Fibroblast of lung (primary cell): ENCODE measurements at regions not wholly inside any gene's neighbourhood (a gene's known extent, or its start where the extent isn't known, plus 50 kb on each side); places are given as distances from the start of the nearest gene placed in this dataset.

Experiments used
- DNase-seq, 2 donors: peaks; one replicate each; pipeline versions ENCODE4 v3.0.0 to v3.0.0-alpha.2; 2010; ENCODE audit warnings: low read depth in 2 of 2
- H2AFZ ChIP-seq: 2 replicates; pipeline ENCODE4 v1.5.1; 2012; ENCODE audit warnings: low read length, control low read depth, inconsistent platforms
- H3K27ac ChIP-seq: 2 replicates; pipeline ENCODE4 v1.5.1; 2011; ENCODE audit warnings: low read length, control low read depth; ENCODE audit not compliant: insufficient read depth
- H3K27me3 ChIP-seq: 2 replicates; pipeline ENCODE4 v1.5.1; 2011; ENCODE audit warnings: mild to moderate bottlenecking, low read length; ENCODE audit not compliant: control insufficient read depth, insufficient read depth
- H3K36me3 ChIP-seq: 2 replicates; pipeline ENCODE4 v1.5.1; 2011; ENCODE audit warnings: low read length; ENCODE audit not compliant: control insufficient read depth, insufficient read depth
- H3K4me1 ChIP-seq: 2 replicates; pipeline ENCODE4 v1.5.1; 2011; ENCODE audit warnings: low read length; ENCODE audit not compliant: control insufficient read depth, insufficient read depth; ENCODE audit errors: extremely low read depth
- H3K4me2 ChIP-seq: 2 replicates; pipeline ENCODE4 v1.5.1; 2011; ENCODE audit warnings: low read length, control low read depth; ENCODE audit not compliant: insufficient read depth; ENCODE audit errors: extremely low read depth
- H3K4me3 ChIP-seq, 4 experiments: fragments of 200-600 bp in 1 of 4; sonication (generic) in 1 of 4; replicated peaks in 1 of 4; 2 replicates each; pipeline ENCODE4 v1.5.1; 2011 to 2016; ENCODE audit warnings: low read length in 4 of 4, low read depth in 3 of 4, mild to moderate bottlenecking in 3 of 4, control low read depth in 2 of 4, inconsistent platforms in 1 of 4, mixed read lengths in 1 of 4; ENCODE audit not compliant: insufficient read depth in 1 of 4; ENCODE audit errors: control extremely low read depth in 1 of 4
- H3K79me2 ChIP-seq: 2 replicates; pipeline ENCODE4 v1.5.1; 2012; ENCODE audit warnings: mild to moderate bottlenecking, low read length, inconsistent platforms; ENCODE audit not compliant: control insufficient read depth, insufficient read depth
- H3K9ac ChIP-seq: 2 replicates; pipeline ENCODE4 v1.5.1; 2011; ENCODE audit warnings: mild to moderate bottlenecking, low read length, control low read depth; ENCODE audit not compliant: insufficient read depth
- H3K9me3 ChIP-seq: 2 replicates; pipeline ENCODE4 v1.5.1; 2012; ENCODE audit warnings: low read depth, low read length; ENCODE audit not compliant: control insufficient read depth, insufficient read depth
- H4K20me1 ChIP-seq: 2 replicates; pipeline ENCODE4 v1.5.1; 2011; ENCODE audit warnings: low read length; ENCODE audit not compliant: control insufficient read depth, insufficient read depth; ENCODE audit errors: extremely low read depth
- CTCF ChIP-seq, 2 donors: IDR thresholded peaks in 1 of 2; conservative IDR thresholded peaks in 1 of 2; 1 replicate in 1 of 2; 2 replicates in 1 of 2; pipeline ENCODE4 v1.5.1; 2011 to 2012; ENCODE audit warnings: low read length in 2 of 2, control low read depth in 1 of 2, inconsistent platforms in 1 of 2, low read depth in 1 of 2, mild to moderate bottlenecking in 1 of 2
- EZH2 ChIP-seq: IDR thresholded peaks from 2 replicates; pipeline ENCODE4 v1.5.1; 2012; ENCODE audit warnings: low read length, control low read depth, mild to moderate bottlenecking; ENCODE audit errors: missing control alignments

DNA sequence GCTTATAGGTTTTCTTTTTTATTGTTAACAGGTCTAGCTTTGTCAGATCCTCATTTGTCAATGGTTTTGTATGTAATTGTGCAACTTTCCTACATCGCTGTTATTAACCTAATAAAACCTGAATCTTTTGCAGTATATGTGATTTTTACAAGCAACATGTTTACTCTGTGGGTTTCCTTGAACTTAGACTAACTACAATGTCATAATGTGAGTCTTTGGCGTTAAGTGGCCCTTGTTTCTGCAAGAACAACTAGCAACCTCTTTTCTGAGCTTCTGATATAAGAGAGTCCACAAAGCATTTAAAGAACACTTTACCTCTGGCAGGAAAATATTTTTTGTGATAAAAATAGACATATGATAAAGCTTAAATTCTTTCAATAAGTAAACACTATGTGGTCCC, 230.3 kb upstream of the CFAP20DC start:
- Histone ChIP-seq H3K9me3 (no peaks in the 10 kb centered on the region), H4K20me1 (no peaks in the 10 kb centered on the region)
- TF ChIP-seq EZH2 (no peak), CTCF (conservative IDR thresholded peaks at IDR 0.05 in 1 of 2, IDR thresholded peaks at IDR 0.05 in 1 of 2; ENCODE audit: low read depth in 1 of 2, low read length in 2 of 2) (no peak)

DNA sequence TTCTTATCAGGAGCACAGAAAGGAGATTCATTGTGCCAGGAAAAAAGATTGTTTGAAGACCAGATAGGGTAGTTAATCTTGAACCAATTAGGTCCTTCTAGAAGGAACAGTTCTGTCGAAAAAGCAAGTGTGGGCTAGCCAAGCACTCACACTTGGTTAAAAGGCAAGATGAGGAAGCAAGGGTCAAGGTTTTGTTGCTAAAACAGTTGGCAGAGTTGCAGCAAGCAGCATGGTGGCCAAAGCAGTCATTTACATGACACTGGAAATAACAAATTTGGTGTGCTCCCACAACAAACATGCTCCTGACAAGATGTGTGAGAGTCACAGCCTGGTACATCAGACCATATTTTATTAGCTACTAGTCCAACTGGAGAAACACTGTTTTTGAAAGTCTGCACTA, 228.0 kb upstream of the CFAP20DC start:
- no peaks in the 10 kb centered on the region for H4K20me1 ChIP-seq
- H3K79me2 ChIP-seq = no peaks in the 10 kb centered on the region
- no peak overlapping the region for H3K9ac ChIP-seq
- H3K27me3 ChIP-seq = no peaks in the 10 kb centered on the region
- no peak for DNase-seq
- H3K27ac ChIP-seq = no peak overlapping the region
- H3K4me2 ChIP-seq = no peak overlapping the region
- no peak overlapping the region for H3K4me3 ChIP-seq
- H3K9me3 ChIP-seq = no peaks in the 10 kb centered on the region
- H2AFZ ChIP-seq = no peak overlapping the region
- TF ChIP-seq EZH2 = no peak
- no peak for TF ChIP-seq CTCF (conservative IDR thresholded peaks at IDR 0.05 in 1 of 2, IDR thresholded peaks at IDR 0.05 in 1 of 2; ENCODE audit: low read depth in 1 of 2, low read length in 2 of 2)
- no peaks in the 10 kb centered on the region for H3K36me3 ChIP-seq
- no peaks in the 10 kb centered on the region for H3K4me1 ChIP-seq

More for the DNA sequence above, 230.3 kb upstream of the CFAP20DC start:
- H3K27ac ChIP-seq = no peak overlapping the region
- no peaks in the 10 kb centered on the region for H3K4me1 ChIP-seq
- H3K27me3 ChIP-seq = no peaks in the 10 kb centered on the region
- no peak for DNase-seq
- no peaks in the 10 kb centered on the region for H3K79me2 ChIP-seq
- no peak overlapping the region for H3K4me2 ChIP-seq
- no peak overlapping the region for H3K4me3 ChIP-seq
- H2AFZ ChIP-seq = no peak overlapping the region
- no peaks in the 10 kb centered on the region for H3K36me3 ChIP-seq
- H3K9ac ChIP-seq = no peak overlapping the region

GRCh38 chr3:59277201-59277600, 227.4 kb upstream of the CFAP20DC start:
- TF ChIP-seq CTCF (conservative IDR thresholded peaks at IDR 0.05 in 1 of 2, IDR thresholded peaks at IDR 0.05 in 1 of 2; ENCODE audit: low read depth in 1 of 2, low read length in 2 of 2) = no peak
- no peak for TF ChIP-seq EZH2
- no peak overlapping the region for H3K4me2 ChIP-seq
- H4K20me1 ChIP-seq = no peaks in the 10 kb centered on the region
- no peak overlapping the region for H2AFZ ChIP-seq
- H3K4me3 ChIP-seq = no peak overlapping the region
- DNase-seq = no peak
- H3K9ac ChIP-seq = no peak overlapping the region
- H3K79me2 ChIP-seq = no peaks in the 10 kb centered on the region
- H3K9me3 ChIP-seq = no peaks in the 10 kb centered on the region
- no peaks in the 10 kb centered on the region for H3K36me3 ChIP-seq
- no peak overlapping the region for H3K27ac ChIP-seq
- H3K4me1 ChIP-seq = no peaks in the 10 kb centered on the region
- no peaks in the 10 kb centered on the region for H3K27me3 ChIP-seq
